OCI-LY1 (cell line): ENCODE measurements at regions not wholly inside any gene's neighbourhood (a gene's known extent, or its start where the extent isn't known, plus 50 kb on each side); places are given as distances from the start of the nearest gene placed in this dataset.

Source experiments
- EZH2 ChIP-seq: fragments of 200-600 bp; sonication (generic), shearing (Covaris generic); IDR thresholded peaks from 2 replicates; pipeline ENCODE4 v1.8.0; 2017; ENCODE audit warnings: borderline replicate concordance, mixed run types, mild to moderate bottlenecking, antibody characterized with exemption, low read length, moderate library complexity, mixed read lengths
- TF ChIP-seq, protein P1 (sequence below): fragments of 200-600 bp; sonication (generic), shearing (Covaris generic); IDR thresholded peaks from 2 replicates; pipeline ENCODE4 v1.5.1; 2017; ENCODE audit warnings: mild to moderate bottlenecking, antibody characterized with exemption, low read length, moderate library complexity, mixed read lengths

DNA sequence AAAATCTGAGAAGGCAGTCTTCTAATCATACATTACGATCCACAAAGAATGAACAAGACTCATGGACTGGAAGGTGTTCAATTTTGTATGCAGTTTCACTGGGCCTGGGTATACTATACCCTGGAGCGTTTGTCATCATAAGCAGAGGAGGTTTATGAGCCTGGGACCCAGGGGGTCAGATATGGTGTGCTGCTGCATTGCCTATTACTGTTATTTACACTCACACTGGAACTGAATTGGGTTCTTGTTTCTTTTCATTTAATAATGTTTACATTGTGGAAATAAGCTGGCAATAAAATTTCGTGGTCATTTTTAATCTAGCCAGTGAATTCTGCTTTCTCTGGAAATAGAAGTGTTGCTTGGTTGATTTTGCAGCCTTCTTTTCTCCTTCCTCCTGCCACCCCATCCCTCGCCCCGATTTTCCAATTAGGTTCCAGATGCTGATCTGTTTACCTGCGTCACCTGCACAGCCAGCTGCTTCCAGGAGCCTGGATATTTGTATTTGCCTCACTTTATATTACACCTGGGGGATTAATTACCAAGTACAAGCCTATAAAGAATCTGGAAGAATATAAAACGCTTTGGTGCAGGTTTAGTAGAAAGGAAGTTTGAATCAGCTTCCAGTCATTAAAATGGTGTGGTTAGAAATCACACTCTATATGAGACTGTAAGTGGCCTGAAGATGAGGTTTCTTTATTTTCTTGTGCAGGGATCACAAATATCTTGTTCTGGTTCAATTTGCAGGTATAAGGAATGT lies 234.4 kb downstream of the SOCS6 start:
- TF ChIP-seq, protein P1, sequence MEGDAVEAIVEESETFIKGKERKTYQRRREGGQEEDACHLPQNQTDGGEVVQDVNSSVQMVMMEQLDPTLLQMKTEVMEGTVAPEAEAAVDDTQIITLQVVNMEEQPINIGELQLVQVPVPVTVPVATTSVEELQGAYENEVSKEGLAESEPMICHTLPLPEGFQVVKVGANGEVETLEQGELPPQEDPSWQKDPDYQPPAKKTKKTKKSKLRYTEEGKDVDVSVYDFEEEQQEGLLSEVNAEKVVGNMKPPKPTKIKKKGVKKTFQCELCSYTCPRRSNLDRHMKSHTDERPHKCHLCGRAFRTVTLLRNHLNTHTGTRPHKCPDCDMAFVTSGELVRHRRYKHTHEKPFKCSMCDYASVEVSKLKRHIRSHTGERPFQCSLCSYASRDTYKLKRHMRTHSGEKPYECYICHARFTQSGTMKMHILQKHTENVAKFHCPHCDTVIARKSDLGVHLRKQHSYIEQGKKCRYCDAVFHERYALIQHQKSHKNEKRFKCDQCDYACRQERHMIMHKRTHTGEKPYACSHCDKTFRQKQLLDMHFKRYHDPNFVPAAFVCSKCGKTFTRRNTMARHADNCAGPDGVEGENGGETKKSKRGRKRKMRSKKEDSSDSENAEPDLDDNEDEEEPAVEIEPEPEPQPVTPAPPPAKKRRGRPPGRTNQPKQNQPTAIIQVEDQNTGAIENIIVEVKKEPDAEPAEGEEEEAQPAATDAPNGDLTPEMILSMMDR: no peak
- TF ChIP-seq EZH2: no peak
